Neural progenitor cell (in vitro differentiated cells): ENCODE measurements at regions not wholly inside any gene's neighbourhood (a gene's known extent, or its start where the extent isn't known, plus 50 kb on each side); places are given as distances from the start of the nearest gene placed in this dataset.
"Not testable (repeated sequence)": the region's sequence is repeated elsewhere in the genome, so short reads cannot be mapped to it uniquely, and the experiment has no call there.

Experiments used
- DNase-seq: peaks from one replicate; pipeline ENCODE4 v3.0.0-alpha.2; 2016; ENCODE audit warnings: low spot score
- H2AFZ ChIP-seq: fragments of 200-600 bp; sonication (generic); replicated peaks from 2 replicates; pipeline ENCODE4 v1.6.1; 2016; ENCODE audit warnings: antibody characterized with exemption
- H3F3A ChIP-seq: fragments of 200-600 bp; sonication (generic); 2 replicates; pipeline ENCODE4 v1.6.1; 2016; ENCODE audit warnings: antibody characterized with exemption, low read depth
- H3K27ac ChIP-seq: fragments of 200-600 bp; sonication (generic); 2 replicates; pipeline ENCODE4 v1.5.1; 2016; ENCODE audit warnings: mild to moderate bottlenecking
- H3K27me3 ChIP-seq: fragments of 200-600 bp; sonication (generic); 2 replicates; pipeline ENCODE4 v1.6.1; 2016; ENCODE audit warnings: mild to moderate bottlenecking, moderate library complexity
- H3K36me3 ChIP-seq: fragments of 200-600 bp; sonication (generic); 2 replicates; pipeline ENCODE4 v1.5.1; 2016
- H3K4me1 ChIP-seq: fragments of 200-600 bp; sonication (generic); 2 replicates; pipeline ENCODE4 v1.6.1; 2016; ENCODE audit warnings: mixed run types
- H3K4me2 ChIP-seq: fragments of 200-600 bp; sonication (generic); 2 replicates; pipeline ENCODE4 v1.6.1; 2016
- H3K4me3 ChIP-seq: fragments of 200-600 bp; sonication (generic); 2 replicates; pipeline ENCODE4 v1.5.1; 2016
- H3K79me2 ChIP-seq: fragments of 200-600 bp; sonication (generic); 2 replicates; pipeline ENCODE4 v1.6.1; 2016; ENCODE audit warnings: low read depth
- H3K9ac ChIP-seq: fragments of 200-600 bp; sonication (generic); 2 replicates; pipeline ENCODE4 v1.6.1; 2016
- H3K9me3 ChIP-seq: fragments of 200-600 bp; sonication (generic); 2 replicates; pipeline ENCODE4 v1.5.1; 2016; ENCODE audit warnings: low read depth
- H4K20me1 ChIP-seq: fragments of 200-600 bp; sonication (generic); 2 replicates; pipeline ENCODE4 v1.6.1; 2016; ENCODE audit warnings: low read depth
- H3K27ac Mint-ChIP-seq: 3 replicates; pipeline ENCODE4 v1.8.0; 2021; ENCODE audit warnings: mixed read lengths
- H3K27me3 Mint-ChIP-seq: 2 replicates; pipeline ENCODE4 v1.8.0; 2022; ENCODE audit warnings: low read depth, mild to moderate bottlenecking, inconsistent platforms, moderate library complexity, mixed read lengths; ENCODE audit not compliant: insufficient read depth
- H3K36me3 Mint-ChIP-seq: 3 replicates; pipeline ENCODE4 v1.8.0; 2021; ENCODE audit warnings: mixed read lengths
- H3K4me1 Mint-ChIP-seq: 3 replicates; pipeline ENCODE4 v1.8.0; 2021; ENCODE audit warnings: mixed read lengths
- H3K4me3 Mint-ChIP-seq: 3 replicates; pipeline ENCODE4 v1.8.0; 2021; ENCODE audit warnings: mild to moderate bottlenecking, moderate library complexity, mixed read lengths
- H3K9me3 Mint-ChIP-seq: 3 replicates; pipeline ENCODE4 v1.8.0; 2020; ENCODE audit warnings: mixed read lengths
- EZH2 ChIP-seq: fragments of 200-600 bp; sonication (generic); IDR thresholded peaks from 2 replicates; pipeline ENCODE4 v1.6.1; 2017; ENCODE audit warnings: antibody characterized with exemption, mild to moderate bottlenecking, moderate library complexity
- EZH2phosphoT487 ChIP-seq: fragments of 200-600 bp; sonication (generic); IDR thresholded peaks from 2 replicates; pipeline ENCODE4 v1.6.1; 2017; ENCODE audit warnings: antibody characterized with exemption
- TF ChIP-seq, protein P1 (sequence below): fragments of 200-600 bp; sonication (generic); IDR thresholded peaks from 2 replicates; pipeline ENCODE4 v1.5.1; 2017; ENCODE audit warnings: antibody characterized with exemption, mild to moderate bottlenecking

DNA sequence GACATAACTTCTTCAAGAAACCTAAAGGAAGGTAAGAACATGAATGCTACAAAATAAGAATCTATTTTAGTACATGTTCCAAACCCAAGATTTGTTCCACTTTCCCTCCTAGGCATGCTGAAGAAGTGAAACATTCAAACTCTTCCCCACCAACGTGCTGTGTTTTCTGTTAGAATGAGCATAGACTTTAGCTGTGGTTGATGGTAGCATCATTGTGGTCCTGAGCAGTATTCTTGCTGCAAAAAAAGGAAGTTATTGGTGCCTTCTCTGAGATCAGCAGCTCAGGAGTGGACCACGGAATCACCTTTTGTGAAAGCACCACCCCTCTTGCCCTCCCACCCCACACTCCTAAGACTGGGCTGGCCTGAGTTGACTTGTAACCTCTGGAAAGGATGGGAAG, 100.4 kb upstream of the POGK start:
- peaks cover 4% of the 10 kb centered on the region for H3K9me3 Mint-ChIP-seq
- TF ChIP-seq EZH2, result no peak

DNA sequence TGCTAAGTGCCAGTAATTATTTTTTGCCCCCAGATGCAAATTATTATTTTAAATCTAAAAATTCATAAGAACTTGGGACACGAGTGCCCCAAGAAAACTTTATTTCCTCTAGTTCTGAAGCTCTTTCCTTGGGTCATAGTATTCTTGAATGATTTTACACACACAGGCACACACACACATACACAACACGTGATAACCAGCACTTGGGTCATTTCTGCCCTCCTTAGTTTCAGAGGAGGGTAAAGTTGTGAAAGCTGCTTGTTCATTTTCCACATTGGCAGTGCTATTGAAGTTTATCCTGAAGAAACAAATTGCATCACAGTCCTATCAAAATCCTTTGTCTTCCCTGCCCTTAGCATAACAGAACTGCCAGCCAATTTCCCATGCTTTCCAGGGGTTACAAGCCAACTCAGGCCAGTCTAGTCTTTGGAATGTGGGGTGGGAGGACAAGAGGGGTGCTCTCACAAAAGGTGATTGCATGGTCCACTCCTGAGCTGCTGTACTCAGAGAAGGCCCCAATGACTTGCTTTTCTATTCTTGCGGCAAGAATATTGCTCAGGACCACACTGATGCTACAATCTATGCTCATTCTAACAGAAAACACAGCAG, 98.5 kb upstream of the POGK start:
- Histone ChIP-seq H3K4me3 (no peak overlapping the region), H2AFZ (no peak overlapping the region), H3K27ac (no peak overlapping the region), H3K27me3 (no peaks in the 10 kb centered on the region), H3K4me2 (no peak overlapping the region), H3K36me3 (no peaks in the 10 kb centered on the region), H3F3A (no peaks in the 10 kb centered on the region), H3K4me1 (no peaks in the 10 kb centered on the region), H3K79me2 (no peaks in the 10 kb centered on the region), H4K20me1 (no peaks in the 10 kb centered on the region), H3K9me3 (peaks cover under 1% of the 10 kb centered on the region), H3K9ac (no peak overlapping the region)
- no peak overlapping the region for H3K4me3 Mint-ChIP-seq
- no peaks in the 10 kb centered on the region for H3K4me1 Mint-ChIP-seq
- peak; percentile 7 for DNase-seq
- no peak overlapping the region for H3K27ac Mint-ChIP-seq
- peaks cover 12% of the 10 kb centered on the region for H3K9me3 Mint-ChIP-seq
- H3K27me3 Mint-ChIP-seq, result no peaks in the 10 kb centered on the region
- TF ChIP-seq EZH2, result no peak
- TF ChIP-seq EZH2phosphoT487, result no peak
- TF ChIP-seq, protein P1, sequence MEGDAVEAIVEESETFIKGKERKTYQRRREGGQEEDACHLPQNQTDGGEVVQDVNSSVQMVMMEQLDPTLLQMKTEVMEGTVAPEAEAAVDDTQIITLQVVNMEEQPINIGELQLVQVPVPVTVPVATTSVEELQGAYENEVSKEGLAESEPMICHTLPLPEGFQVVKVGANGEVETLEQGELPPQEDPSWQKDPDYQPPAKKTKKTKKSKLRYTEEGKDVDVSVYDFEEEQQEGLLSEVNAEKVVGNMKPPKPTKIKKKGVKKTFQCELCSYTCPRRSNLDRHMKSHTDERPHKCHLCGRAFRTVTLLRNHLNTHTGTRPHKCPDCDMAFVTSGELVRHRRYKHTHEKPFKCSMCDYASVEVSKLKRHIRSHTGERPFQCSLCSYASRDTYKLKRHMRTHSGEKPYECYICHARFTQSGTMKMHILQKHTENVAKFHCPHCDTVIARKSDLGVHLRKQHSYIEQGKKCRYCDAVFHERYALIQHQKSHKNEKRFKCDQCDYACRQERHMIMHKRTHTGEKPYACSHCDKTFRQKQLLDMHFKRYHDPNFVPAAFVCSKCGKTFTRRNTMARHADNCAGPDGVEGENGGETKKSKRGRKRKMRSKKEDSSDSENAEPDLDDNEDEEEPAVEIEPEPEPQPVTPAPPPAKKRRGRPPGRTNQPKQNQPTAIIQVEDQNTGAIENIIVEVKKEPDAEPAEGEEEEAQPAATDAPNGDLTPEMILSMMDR, result no peak
- no peaks in the 10 kb centered on the region for H3K36me3 Mint-ChIP-seq

More for the DNA sequence above, 100.4 kb upstream of the POGK start:
- no peaks in the 10 kb centered on the region for H4K20me1 ChIP-seq
- no peak overlapping the region for H3K27ac Mint-ChIP-seq
- no peaks in the 10 kb centered on the region for H3K4me1 Mint-ChIP-seq
- DNase-seq, result no peak
- H3K9me3 ChIP-seq, result no peaks in the 10 kb centered on the region
- H3K4me1 ChIP-seq, result no peaks in the 10 kb centered on the region
- H3K27me3 Mint-ChIP-seq, result no peaks in the 10 kb centered on the region
- H3K36me3 Mint-ChIP-seq, result no peaks in the 10 kb centered on the region
- no peaks in the 10 kb centered on the region for H3K27me3 ChIP-seq
- no peak overlapping the region for H3K9ac ChIP-seq
- H2AFZ ChIP-seq, result peak overlapping the region; percentile 50
- H3K4me3 Mint-ChIP-seq, result no peak overlapping the region
- H3K4me2 ChIP-seq, result no peak overlapping the region
- H3F3A ChIP-seq, result no peaks in the 10 kb centered on the region
- no peaks in the 10 kb centered on the region for H3K79me2 ChIP-seq
- no peak overlapping the region for H3K4me3 ChIP-seq
- no peak overlapping the region for H3K27ac ChIP-seq
- H3K36me3 ChIP-seq, result no peaks in the 10 kb centered on the region

DNA sequence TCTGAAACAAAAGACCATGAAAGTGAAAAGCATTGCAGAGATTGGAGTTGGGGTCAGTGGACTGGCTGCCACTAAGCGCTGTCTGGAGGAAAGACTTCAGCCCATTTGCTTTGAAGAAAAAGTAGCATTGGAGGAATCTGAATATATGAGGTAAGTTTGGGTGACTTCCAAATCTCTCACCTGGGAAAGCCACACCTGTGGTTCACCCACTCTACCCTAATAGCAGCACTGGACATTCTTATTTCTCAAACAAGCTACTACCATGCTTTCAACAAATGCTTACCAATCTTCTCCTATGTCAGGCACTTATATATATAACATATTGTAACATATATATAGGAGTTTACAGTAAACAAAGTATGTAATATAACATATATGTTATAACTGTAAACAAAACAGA, 76.0 kb upstream of the POGK start:
- H3K9me3 Mint-ChIP-seq, result no peaks in the 10 kb centered on the region
- no peaks in the 10 kb centered on the region for H3K4me1 Mint-ChIP-seq
- no peak for TF ChIP-seq EZH2phosphoT487
- TF ChIP-seq, protein P1, result no peak
- no peaks in the 10 kb centered on the region for H3K27me3 ChIP-seq
- no peaks in the 10 kb centered on the region for H3K36me3 Mint-ChIP-seq
- no peak overlapping the region for H3K27ac Mint-ChIP-seq
- H3K27me3 Mint-ChIP-seq, result no peaks in the 10 kb centered on the region
- H2AFZ ChIP-seq, result no peak overlapping the region
- H3K4me1 ChIP-seq, result no peaks in the 10 kb centered on the region
- H3K79me2 ChIP-seq, result no peaks in the 10 kb centered on the region
- no peak overlapping the region for H3K4me3 ChIP-seq
- no peaks in the 10 kb centered on the region for H4K20me1 ChIP-seq
- H3K4me2 ChIP-seq, result no peak overlapping the region
- H3K36me3 ChIP-seq, result no peaks in the 10 kb centered on the region
- no peaks in the 10 kb centered on the region for H3K9me3 ChIP-seq
- no peak overlapping the region for H3K4me3 Mint-ChIP-seq
- DNase-seq, result no peak
- H3K9ac ChIP-seq, result no peak overlapping the region
- H3F3A ChIP-seq, result no peaks in the 10 kb centered on the region
- H3K27ac ChIP-seq, result no peak overlapping the region

DNA sequence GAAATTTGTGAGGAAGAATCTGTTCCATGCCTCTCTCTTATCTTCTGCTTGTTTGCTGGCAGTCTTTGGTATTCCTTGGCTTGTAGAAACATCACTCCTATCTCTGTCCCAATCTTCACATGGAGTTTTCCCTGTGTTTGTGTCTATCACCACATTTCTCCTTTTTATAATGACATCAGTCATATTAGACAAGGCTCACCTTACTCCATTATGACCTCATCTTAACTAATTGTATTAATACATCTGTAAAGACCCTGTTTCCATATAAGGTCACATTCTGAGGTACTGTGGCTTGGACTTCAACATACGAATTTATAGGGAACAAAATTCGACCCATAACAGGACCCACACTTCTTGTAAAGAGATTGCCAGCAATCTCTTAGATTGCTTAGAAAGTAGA, 72.3 kb upstream of the POGK start:
- H3F3A ChIP-seq, result no peaks in the 10 kb centered on the region
- H3K9me3 Mint-ChIP-seq, result no peaks in the 10 kb centered on the region
- no peak overlapping the region for H3K27ac Mint-ChIP-seq
- H3K4me1 Mint-ChIP-seq, result no peaks in the 10 kb centered on the region
- H2AFZ ChIP-seq, result no peak overlapping the region
- H3K27ac ChIP-seq, result no peak overlapping the region
- H3K9ac ChIP-seq, result no peak overlapping the region
- H3K27me3 ChIP-seq, result no peaks in the 10 kb centered on the region
- no peaks in the 10 kb centered on the region for H3K9me3 ChIP-seq
- no peak for DNase-seq
- no peaks in the 10 kb centered on the region for H4K20me1 ChIP-seq
- no peak overlapping the region for H3K4me2 ChIP-seq
- H3K27me3 Mint-ChIP-seq, result no peaks in the 10 kb centered on the region
- no peaks in the 10 kb centered on the region for H3K79me2 ChIP-seq
- H3K36me3 Mint-ChIP-seq, result no peaks in the 10 kb centered on the region
- TF ChIP-seq, protein P1, result no peak
- no peak for TF ChIP-seq EZH2
- no peak for TF ChIP-seq EZH2phosphoT487
- H3K4me3 ChIP-seq, result no peak overlapping the region
- H3K4me3 Mint-ChIP-seq, result no peak overlapping the region
- no peaks in the 10 kb centered on the region for H3K4me1 ChIP-seq
- no peaks in the 10 kb centered on the region for H3K36me3 ChIP-seq

- not testable (repeated sequence) for H3K4me1 ChIP-seq, H3K27ac ChIP-seq, H3K36me3 ChIP-seq, H3K27ac Mint-ChIP-seq, H3K79me2 ChIP-seq, H3K27me3 Mint-ChIP-seq, H3K9me3 Mint-ChIP-seq, H3K9ac ChIP-seq, H3F3A ChIP-seq, H4K20me1 ChIP-seq, H3K4me3 Mint-ChIP-seq, H3K4me1 Mint-ChIP-seq, H3K4me3 ChIP-seq, H3K9me3 ChIP-seq, H3K27me3 ChIP-seq, H3K36me3 Mint-ChIP-seq
- Histone ChIP-seq H2AFZ (peak overlapping the region; percentile 72), H3K4me2 (peak overlapping the region; percentile 45)
- peak; percentile 23 for DNase-seq
Observed at GRCh38 chr1:166784646-166785045, 54.6 kb upstream of the POGK start.
